ENCODE measurements at regions not wholly inside any gene's neighbourhood (a gene's known extent, or its start where the extent isn't known, plus 50 kb on each side); places are given as distances from the start of the nearest gene placed in this dataset.

DNA sequence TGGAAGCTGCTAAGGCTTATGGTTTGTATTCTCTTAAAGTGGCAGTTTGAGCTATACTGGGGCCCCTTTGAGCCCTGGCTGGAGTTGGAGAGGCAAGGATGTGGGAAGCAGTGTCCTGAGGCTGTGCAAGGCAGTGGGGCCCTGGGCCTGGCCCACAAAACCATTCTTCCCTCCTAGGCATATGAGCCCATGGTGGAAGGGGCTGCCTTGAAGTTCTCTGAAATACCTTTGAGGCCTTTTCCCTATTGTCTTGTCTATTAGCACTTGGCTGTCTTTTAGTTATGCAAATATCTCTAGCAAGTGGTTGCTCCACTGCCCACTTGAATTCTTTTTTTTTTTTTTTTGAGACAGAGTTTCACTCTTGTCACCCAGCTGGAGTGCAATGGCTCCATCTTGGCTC, 119.2 kb downstream of the PCTP start:
- Histone ChIP-seq H3K4me1 (no peaks in the 10 kb centered on the region), H3K27ac (no peak overlapping the region), H3K27me3 (no peaks in the 10 kb centered on the region), H3K4me3 (no peak overlapping the region), H3K36me3 (no peaks in the 10 kb centered on the region), H3K9me3 (no peaks in the 10 kb centered on the region)
- TF ChIP-seq, protein P1, sequence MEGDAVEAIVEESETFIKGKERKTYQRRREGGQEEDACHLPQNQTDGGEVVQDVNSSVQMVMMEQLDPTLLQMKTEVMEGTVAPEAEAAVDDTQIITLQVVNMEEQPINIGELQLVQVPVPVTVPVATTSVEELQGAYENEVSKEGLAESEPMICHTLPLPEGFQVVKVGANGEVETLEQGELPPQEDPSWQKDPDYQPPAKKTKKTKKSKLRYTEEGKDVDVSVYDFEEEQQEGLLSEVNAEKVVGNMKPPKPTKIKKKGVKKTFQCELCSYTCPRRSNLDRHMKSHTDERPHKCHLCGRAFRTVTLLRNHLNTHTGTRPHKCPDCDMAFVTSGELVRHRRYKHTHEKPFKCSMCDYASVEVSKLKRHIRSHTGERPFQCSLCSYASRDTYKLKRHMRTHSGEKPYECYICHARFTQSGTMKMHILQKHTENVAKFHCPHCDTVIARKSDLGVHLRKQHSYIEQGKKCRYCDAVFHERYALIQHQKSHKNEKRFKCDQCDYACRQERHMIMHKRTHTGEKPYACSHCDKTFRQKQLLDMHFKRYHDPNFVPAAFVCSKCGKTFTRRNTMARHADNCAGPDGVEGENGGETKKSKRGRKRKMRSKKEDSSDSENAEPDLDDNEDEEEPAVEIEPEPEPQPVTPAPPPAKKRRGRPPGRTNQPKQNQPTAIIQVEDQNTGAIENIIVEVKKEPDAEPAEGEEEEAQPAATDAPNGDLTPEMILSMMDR (IDR thresholded peaks at IDR 0.05), result no peak
- intact Hi-C loops (cut with DNase I), result no loop called here
- DNase-seq (ENCODE audit: low spot score in 2 of 2), result no peak

DNA sequence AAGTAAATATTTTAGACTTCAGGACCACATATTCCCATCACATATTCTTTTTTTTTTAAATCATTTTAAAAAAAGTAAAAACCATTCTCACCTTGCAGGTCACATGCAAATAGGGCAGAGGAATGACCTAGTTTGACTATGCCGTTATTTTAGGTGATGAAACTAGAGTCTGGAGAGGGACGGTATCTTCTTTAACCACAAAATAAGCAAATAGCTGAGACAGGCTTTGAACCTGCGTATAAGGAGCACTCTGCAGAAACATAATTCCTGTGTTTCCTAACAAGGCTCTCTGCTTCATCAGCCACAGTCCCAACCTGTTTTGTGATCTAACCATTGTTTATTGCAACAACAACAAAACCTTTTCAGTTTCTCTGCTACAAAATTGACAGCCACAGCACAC, 121.5 kb downstream of the PCTP start:
- H3K27me3 ChIP-seq, result no peaks in the 10 kb centered on the region
- H3K9me3 ChIP-seq, result no peaks in the 10 kb centered on the region
- no peak for DNase-seq (ENCODE audit: low spot score in 2 of 2)
- H3K4me1 ChIP-seq, result no peaks in the 10 kb centered on the region
- intact Hi-C loops (cut with DNase I), result no loop called here
- H3K36me3 ChIP-seq, result no peaks in the 10 kb centered on the region
- TF ChIP-seq, protein P1 (IDR thresholded peaks at IDR 0.05), result no peak
- H3K4me3 ChIP-seq, result no peak overlapping the region
- no peak overlapping the region for H3K27ac ChIP-seq

DNA sequence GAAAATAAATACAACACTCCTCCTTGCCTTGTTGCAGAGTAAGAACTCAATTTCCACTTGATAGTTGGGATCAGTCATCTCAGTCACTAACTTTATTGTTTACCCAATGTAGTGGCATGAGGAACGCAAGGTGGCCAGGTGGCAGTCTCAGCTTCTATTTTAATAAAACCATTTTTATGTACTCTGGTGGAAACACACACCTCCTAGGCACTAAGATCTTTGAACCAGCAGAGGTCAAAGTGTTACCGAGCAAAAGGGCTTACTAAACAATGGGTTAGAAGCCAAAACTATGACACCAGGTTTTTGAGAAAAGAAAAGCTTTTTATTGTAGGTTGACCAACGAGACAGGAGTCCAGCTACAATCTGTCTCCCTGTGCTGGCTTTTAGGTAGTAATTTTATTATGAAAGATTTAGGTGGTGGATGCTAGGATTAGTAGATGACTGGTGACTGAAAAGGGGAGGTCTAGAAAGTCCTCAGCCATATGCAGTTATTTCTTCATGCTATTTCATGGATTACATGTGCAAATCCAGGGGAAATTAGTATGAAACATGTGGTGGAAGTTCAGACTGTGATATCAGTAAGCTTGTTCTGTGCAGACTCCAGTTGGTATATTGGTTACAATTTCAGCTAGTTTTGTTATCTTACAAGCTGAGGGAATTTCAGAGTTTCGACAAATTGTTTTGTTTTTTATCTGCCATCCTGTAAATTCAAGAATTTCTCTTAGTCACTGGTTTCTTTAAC, 122.3 kb downstream of the PCTP start:
- Histone ChIP-seq H3K4me1 (no peaks in the 10 kb centered on the region), H3K9me3 (no peaks in the 10 kb centered on the region), H3K36me3 (no peaks in the 10 kb centered on the region), H3K27ac (no peak overlapping the region), H3K4me3 (no peak overlapping the region), H3K27me3 (no peaks in the 10 kb centered on the region)
- no peak for DNase-seq (ENCODE audit: low spot score in 2 of 2)
- TF ChIP-seq, protein P1 (IDR thresholded peaks at IDR 0.05), result no peak
- intact Hi-C loops (cut with DNase I), result no loop called here

DNA sequence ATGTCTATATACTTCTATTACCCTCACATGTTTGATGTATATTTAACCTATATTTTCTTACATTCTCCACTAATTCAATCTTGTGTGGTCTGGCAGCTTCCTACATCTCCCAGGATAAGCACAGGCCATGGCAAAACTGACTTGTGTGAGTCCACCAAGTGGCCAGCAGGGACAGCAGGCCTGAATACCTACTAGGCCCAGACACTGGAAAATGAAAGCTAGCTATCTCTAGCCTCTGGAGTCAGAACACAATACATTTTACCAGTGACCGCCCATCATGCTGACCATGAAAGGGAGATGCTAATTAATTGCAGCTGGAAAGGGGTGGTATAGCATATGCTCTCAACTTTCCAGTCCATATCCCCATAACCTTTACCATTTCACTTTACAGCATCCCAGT, 132.3 kb downstream of the PCTP start:
- H3K4me1 ChIP-seq, result no peaks in the 10 kb centered on the region
- intact Hi-C loops (cut with DNase I), result no loop called here
- no peak overlapping the region for H3K27ac ChIP-seq
- no peaks in the 10 kb centered on the region for H3K36me3 ChIP-seq
- TF ChIP-seq, protein P1 (IDR thresholded peaks at IDR 0.05), result no peak
- DNase-seq (ENCODE audit: low spot score in 2 of 2), result no peak
- H3K4me3 ChIP-seq, result no peak overlapping the region
- H3K9me3 ChIP-seq, result no peaks in the 10 kb centered on the region
- no peaks in the 10 kb centered on the region for H3K27me3 ChIP-seq

DNA sequence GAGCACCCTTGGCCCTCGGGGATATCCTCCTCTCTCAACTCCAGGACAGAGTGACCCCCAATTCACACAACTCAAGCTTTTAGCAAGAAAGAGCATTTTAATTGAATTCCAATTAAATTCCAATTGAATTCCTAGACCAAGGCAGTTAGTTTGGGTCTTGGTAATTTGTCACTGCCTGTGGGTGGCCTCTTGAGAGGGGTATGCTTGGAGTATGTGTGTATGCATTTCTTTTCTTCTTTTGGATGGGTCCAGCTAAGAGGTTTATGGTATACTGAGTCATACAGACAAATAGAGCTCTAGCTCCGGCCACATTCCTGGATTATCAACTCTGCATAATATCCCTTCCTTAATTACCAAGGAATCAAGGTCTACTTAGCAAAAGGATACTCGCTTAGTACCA, 136.7 kb downstream of the PCTP start:
- DNase-seq (ENCODE audit: low spot score in 2 of 2), result no peak
- TF ChIP-seq, protein P1 (IDR thresholded peaks at IDR 0.05), result no peak
- H3K36me3 ChIP-seq, result no peaks in the 10 kb centered on the region
- no peaks in the 10 kb centered on the region for H3K27me3 ChIP-seq
- H3K4me1 ChIP-seq, result no peaks in the 10 kb centered on the region
- H3K27ac ChIP-seq, result no peak overlapping the region
- H3K9me3 ChIP-seq, result no peaks in the 10 kb centered on the region
- intact Hi-C loops (cut with DNase I), result no loop called here
- no peak overlapping the region for H3K4me3 ChIP-seq

DNA sequence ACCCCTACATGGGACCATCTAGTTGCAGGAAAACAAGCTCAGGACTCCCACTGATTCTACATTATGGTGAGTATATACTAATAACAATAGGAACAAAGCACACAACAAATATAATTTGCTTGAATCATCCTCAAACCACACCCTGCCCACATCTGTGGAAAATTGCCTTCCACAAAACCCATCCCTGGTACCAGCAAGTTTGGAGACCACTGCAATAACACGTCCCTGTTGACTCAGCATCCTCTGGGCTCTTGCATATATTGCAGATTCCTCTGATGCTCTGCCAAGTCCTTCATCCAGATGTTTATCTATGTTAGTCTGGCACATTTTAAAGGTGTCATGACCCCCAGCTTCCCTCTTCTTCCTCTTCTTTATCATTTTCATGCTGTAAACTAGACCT, 138.4 kb downstream of the PCTP start:
- intact Hi-C loops (cut with DNase I), result no loop called here
- no peaks in the 10 kb centered on the region for H3K36me3 ChIP-seq
- H3K27me3 ChIP-seq, result no peaks in the 10 kb centered on the region
- DNase-seq (ENCODE audit: low spot score in 2 of 2), result no peak
- H3K4me1 ChIP-seq, result no peaks in the 10 kb centered on the region
- no peak overlapping the region for H3K4me3 ChIP-seq
- TF ChIP-seq, protein P1 (IDR thresholded peaks at IDR 0.05), result no peak
- H3K27ac ChIP-seq, result no peak overlapping the region
- no peaks in the 10 kb centered on the region for H3K9me3 ChIP-seq

Measured in ascending aorta (tissue), 2 donors.